CD4-positive, alpha-beta T cell treated with Interleukin-6 for 4 hours (primary cell): ENCODE measurements at regions not wholly inside any gene's neighbourhood (a gene's known extent, or its start where the extent isn't known, plus 50 kb on each side); places are given as distances from the start of the nearest gene placed in this dataset.
"Not testable (repeated sequence)": the region's sequence is repeated elsewhere in the genome, so short reads cannot be mapped to it uniquely, and the experiment has no call there.

ENCODE experiments used
- DNase-seq: peaks from one replicate; pipeline ENCODE4 v3.0.0-alpha.2; 2020; ENCODE audit warnings: mixed read lengths

GRCh38 chr2:131754929-131755720 is 227.4 kb downstream of the CCDC74A start:
- no peak for DNase-seq

DNA sequence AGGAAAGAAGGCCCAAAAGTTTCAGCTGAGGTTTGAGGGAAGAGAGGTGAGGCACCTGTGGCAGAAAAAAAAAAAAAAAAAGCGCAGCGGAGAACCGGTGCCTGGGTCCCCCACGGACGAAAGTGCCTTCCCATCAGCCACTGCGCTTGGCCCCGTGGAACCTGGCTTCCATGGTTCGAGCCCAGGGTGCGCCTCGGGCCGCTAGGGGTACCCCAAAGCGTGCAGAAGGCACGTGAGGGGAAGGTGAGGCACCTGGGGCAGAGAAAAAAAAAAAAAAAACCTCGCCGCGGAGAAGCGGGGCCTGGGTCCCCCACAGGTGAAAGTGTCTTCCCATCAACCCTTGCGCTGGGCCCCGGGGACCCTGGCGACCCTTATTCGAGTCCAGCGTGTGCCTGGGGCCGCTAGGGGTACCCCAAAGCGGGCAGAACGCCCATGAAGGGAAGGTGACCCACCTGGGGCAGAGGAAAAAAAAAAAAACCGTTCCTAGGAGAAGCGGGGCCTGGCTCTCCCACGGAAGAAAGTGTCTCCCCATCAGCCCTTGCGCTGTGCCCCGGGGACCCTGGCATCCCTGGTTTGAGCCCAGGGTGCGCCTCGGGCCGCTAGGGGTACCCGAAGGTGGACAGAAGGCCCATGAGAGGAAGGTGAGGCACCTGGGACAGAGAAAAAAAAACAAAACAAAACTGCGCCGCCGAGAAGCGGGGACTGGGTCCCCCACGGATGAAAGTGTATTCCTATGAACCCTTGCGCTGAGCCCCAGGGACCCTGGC is 228.6 kb downstream of the CCDC74A start:
- DNase-seq = no peak

- not testable (repeated sequence) for DNase-seq
These were observed 231.3 kb downstream of the CCDC74A start for GRCh38 chr2:131758941-131759340.

DNA sequence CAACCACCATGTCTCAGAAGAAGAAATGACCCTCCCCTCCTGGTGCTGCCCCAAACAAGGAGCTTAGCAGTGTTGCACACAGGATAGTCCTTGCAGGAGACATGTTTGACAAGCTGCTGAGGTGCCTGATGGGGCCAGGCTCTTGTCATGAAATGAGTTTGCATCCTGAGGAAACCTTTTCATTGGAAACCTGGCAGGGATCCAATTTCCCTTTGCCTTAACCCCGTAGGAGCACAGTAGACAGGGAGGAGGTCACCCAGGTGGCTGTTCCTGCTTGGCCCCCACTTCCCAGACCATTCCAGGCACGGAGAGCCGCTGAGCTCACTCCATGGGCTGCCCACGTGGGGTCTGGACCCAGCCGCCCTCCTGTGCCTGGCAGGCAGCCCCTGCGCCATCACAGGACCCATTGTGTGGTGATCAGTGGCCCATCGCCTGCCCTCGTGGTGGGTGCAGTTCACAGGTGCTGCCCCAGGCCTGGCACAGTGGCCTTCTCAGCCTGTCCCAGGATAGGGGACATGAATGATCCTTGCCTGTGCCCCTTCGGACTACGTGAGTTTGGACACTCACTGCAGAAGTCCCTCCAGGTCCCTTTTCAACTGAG is 247.4 kb downstream of the CCDC74A start:
- not testable (repeated sequence) for DNase-seq

- DNase-seq = not testable (repeated sequence)
These were observed 248.3 kb downstream of the CCDC74A start for GRCh38 chr2:131775903-131776506.

- DNase-seq = not testable (repeated sequence)
These were observed 252.8 kb downstream of the CCDC74A start for GRCh38 chr2:131780446-131780845.

DNA sequence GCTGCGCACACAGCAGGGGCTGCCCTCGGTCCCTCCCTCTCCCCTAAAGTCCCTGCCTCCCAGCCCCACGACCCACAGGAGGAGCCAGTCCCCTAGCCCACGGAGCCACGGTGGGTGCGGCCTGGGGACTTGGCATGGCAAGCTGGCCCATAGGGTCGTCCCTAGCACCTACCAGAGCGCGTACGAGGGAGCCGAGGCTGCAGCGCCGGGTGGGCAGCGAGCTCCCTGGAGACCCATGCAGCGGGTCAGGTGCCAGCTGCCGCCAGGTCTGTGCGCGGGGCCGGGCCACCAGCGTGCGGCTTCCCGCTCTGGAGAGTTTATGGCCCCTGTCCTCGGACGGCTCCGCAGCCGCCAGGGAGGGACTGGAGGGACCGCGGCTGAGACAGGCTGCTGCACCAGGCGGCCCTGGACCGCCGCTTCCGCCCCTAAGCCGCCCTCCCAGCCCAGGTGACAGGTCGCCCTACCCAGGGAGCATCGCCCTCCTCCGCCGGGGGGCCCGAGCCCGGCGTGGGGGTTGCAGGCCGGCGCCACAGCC is 273.6 kb downstream of the CCDC74A start:
- no peak for DNase-seq

- DNase-seq = peak; percentile 67
These were observed 274.2 kb downstream of the CCDC74A start for GRCh38 chr2:131801745-131802350.

DNA sequence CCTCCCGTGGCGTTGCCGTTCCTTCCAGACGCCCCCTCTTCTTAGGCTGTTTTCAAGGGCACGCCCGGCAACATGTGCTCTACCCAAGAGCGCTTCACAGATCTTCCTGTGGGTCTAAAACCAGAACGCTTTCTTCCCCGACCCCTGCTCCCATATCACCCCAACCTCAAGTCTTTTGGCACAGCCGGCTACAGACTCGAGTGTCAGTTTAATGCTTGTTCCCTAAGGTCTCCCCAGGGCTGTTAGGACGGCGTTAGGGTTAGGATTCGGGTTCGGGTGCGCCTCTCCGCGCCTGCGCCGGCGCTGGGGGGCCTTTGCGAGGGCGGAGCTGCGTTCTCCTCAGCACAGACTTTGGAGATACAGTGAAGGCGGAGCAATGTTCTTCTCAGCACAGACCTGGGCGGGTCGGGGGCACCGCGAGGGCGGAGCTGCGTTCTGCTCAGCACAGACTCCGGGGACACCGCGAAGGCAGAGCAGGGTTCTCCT is 274.7 kb downstream of the CCDC74A start:
- DNase-seq = peak; percentile 61

DNA sequence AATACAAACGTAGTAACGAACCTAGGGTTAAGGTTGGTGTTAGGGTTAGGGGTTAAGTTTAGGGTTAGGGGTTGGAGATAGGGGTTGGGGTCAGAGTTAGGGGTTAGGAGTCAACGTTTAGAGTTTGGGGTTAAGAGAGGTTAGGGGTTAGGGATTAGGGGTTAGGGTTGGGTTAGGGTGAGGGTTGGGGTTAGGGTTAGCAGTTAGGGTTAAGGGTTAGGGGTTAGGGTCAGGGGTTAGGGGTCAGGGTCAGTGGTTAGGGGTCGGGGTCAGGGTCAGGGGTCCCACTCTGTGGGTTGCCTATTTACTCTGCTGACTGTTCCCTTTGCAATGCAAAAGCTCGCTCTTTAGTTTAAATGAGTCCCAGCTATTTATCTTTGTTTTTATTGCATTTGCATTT is 275.5 kb downstream of the CCDC74A start:
- DNase-seq = not testable (repeated sequence)

- DNase-seq = not testable (repeated sequence)
These were observed 284.9 kb downstream of the CCDC74A start for GRCh38 chr2:131812605-131813004.

DNA sequence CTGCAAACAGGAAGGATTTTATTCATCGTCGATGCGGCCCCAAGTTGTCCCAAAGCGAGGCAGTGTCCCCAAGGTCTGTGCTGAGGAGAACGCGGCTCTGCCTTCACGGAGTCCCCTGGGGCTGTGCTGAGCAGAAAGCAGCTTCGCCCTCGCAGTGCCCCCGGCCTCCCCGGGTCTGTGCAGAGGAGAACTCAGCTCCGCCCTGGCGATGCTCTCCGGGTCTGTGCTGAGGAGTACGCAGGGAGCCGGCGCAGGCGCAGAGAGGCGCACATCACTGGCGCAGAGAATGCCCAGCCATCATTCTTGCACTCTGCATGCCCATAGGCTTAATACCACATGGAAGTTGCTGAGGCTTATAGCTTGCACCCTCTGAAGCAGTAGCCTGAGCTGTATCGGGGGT is 285.7 kb downstream of the CCDC74A start:
- not testable (repeated sequence) for DNase-seq

DNA sequence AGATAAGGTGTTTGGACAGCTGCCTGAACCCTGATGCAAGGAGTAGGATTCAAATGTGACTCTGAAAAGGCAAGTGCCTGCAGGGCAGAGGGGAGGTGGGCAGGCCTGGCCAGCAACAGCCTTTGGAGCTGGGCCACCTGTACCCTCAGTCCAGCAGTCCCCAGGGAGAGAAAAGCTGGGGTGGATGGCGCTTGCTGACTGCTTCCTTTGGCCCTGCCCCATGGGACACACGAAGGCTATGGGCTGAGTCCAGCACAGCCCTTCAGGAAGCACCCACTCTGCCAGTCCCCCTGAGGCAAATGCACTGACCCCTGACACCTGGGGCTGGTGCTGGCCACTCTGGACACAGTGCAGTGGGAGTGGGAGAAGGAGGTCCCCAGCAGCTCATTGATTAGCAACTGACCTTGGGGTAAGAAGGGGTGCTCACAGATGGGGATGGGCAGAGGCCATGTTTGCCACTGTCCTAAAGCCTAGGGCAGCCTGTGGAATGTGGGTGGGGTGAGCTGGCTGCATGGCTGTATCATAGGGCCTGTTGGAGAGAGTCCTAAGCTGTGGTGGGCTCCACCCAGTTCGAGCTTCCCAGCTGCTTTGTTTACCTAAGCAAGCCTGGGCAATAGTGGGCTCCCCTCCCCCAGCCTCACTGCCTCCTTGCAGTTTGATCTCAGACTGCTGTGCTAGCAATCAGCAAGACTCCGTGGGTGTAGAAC is 290.7 kb downstream of the CCDC74A start:
- not testable (repeated sequence) for DNase-seq

GRCh38 chr2:131822237-131822721 is 294.6 kb downstream of the CCDC74A start:
- DNase-seq = not testable (repeated sequence)

GRCh38 chr2:131823058-131823457 is 295.4 kb downstream of the CCDC74A start:
- not testable (repeated sequence) for DNase-seq

DNA sequence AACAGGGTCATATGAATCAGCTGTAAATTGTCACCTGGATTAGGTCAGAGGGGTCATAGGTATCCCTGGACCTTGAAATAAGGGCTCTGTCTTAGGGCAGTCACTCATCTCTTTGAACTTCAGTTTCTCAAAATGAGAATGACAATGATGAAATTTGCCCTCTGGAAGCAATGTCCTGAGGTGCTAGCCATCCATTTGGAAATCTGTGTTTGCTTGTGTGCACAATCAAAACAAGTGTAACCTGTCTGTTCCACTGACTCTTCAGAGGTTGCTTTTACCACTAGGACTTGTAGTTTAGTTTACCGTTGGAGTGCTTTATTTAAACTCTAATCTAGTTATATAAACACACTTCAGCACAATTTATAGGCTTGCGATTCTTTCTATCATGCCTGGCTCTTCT is 297.3 kb downstream of the CCDC74A start:
- not testable (repeated sequence) for DNase-seq

- DNase-seq = no peak
These were observed 299.9 kb downstream of the CCDC74A start for GRCh38 chr2:131827481-131828163.

GRCh38 chr2:131828164-131828561 is 300.5 kb downstream of the CCDC74A start:
- DNase-seq = no peak

DNA sequence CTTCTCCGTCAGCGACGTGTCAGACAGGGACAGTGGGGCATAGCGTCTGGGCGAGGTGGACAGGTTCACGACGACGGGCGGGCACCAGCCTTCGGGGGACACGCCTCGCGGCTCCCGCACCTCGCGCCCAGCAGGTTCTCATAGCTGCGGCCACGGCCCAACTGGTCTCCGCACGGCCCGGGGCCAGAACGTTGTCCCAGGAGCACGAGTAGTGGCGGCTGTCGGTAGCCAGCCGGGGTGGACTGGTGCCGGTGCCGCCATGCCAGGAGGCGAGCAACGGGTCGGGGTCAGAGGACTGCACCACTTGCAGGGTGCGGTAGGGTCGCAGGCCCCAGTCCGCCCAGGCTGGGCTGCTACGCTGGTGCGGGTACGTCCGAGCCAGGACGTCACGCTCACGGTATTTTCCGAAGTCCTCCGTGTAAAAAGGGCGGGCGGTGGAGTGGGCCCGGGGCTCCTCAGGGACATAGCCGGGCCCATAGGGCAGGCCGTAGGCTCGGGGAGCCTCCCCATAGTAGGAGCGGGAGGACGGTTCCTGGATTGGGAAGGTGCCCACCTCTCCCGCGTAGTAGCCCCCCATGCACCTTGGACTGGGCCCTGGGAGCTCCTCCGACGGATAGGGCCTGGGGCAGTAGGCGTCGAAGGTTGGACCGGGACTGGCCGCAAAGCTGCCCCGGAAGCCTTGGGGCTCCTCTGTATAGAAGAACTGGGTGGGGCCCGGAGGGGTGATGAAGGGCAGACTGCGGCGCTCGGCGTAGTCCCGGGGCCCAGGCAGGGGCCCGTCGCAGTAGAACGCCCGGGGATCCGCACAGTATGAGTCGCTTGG is 301.2 kb downstream of the CCDC74A start:
- DNase-seq = not testable (repeated sequence)
